Stimulated activated CD8-positive, alpha-beta memory T cell treated with anti-CD3 and anti-CD28 coated beads, Interleukin-15, amount 100 ng/mL, for 4 hours (primary cell): ENCODE measurements at regions not wholly inside any gene's neighbourhood (a gene's known extent, or its start where the extent isn't known, plus 50 kb on each side); places are given as distances from the start of the nearest gene placed in this dataset.
"Not testable (repeated sequence)": the region's sequence is repeated elsewhere in the genome, so short reads cannot be mapped to it uniquely, and the experiment has no call there.

Experiments used
- DNase-seq, 2 donors: peaks; one replicate each; pipeline ENCODE4 v3.0.0-alpha.2; 2020; ENCODE audit warnings: low read depth in 2 of 2

- DNase-seq = no peak
Observed at GRCh38 chr13:70792121-70792520, 683.9 kb upstream of the KLHL1 start.

DNA sequence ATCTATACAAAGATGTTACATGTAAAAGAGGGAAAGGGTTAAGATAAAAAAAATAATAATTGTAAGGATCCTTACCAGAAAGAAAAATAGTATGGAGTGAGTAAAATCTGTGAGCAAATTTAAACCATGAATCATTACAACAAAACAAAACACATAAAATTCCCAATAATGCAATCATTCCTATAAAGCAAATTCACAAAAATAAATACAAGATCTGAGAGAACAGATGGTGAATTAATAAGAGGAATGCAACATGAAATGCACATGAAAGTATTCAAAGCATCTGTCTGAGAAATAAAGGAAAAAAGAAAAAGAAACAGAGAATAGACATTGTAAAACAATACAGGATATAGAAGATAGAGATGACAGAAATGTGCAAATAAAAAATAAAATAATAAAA is 681.5 kb upstream of the KLHL1 start:
- DNase-seq = no peak

- no peak for DNase-seq
Observed at GRCh38 chr13:70788074-70788473, 679.8 kb upstream of the KLHL1 start.

- DNase-seq = no peak
Observed at GRCh38 chr13:70784207-70784989, 676.1 kb upstream of the KLHL1 start.

DNA sequence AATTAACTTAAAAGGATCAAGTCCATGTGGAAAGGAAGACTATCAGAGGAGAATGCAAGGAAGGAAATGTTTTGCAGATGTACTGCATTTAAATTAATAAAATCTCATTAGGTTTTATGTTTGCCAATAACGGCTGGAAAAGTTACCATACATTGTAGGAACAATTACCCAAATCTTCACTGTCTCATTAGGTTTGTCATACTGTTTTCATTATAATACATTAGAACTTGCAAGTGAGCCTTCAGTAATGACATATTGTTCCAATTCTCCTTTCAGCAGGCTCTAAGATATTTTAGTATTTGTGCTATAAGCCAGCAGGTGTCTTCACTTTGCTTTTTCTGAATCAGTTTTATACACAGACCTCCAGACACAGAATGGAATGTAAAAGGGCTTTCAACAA is 661.6 kb upstream of the KLHL1 start:
- DNase-seq = no peak

DNA sequence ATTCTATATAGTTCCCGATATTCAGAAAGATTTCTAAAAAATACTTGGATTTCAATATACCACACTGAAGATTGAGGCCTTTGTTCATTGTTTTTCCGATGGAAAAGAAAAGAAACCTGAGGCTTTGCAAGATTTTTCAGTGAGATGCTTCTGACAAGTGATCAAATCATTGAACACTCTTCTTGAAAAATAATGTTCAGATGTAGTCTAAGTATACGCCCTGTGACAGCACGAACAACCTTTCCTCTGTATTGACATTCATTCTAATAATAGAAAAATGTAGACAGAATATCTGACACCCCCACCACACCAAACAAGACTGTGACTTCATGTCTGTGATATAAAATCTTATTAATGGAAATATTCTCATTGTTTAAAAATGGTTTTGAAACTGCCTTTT is 650.7 kb upstream of the KLHL1 start:
- no peak for DNase-seq

GRCh38 chr13:70756088-70756487 is 647.8 kb upstream of the KLHL1 start:
- DNase-seq = no peak

- no peak for DNase-seq
Observed at GRCh38 chr13:70755456-70755855, 647.2 kb upstream of the KLHL1 start.

DNA sequence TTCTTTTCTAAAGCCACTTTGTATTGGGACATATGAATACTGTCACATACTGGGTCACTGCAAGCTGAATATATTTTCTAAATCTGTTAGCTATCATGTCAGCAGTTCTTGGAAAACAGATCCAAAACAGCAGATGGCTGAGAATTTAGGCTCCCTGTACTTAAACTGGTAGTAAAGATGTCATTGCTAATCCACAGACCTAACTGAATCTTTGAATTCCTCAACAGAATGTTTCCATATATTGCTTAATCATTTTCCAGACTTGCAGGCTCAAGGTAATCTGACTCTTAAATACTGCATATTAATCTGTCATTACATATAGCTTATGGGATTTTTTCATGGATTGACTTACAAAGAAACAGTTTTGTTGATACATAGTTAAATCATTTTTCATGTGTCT is 639.0 kb upstream of the KLHL1 start:
- no peak for DNase-seq

DNA sequence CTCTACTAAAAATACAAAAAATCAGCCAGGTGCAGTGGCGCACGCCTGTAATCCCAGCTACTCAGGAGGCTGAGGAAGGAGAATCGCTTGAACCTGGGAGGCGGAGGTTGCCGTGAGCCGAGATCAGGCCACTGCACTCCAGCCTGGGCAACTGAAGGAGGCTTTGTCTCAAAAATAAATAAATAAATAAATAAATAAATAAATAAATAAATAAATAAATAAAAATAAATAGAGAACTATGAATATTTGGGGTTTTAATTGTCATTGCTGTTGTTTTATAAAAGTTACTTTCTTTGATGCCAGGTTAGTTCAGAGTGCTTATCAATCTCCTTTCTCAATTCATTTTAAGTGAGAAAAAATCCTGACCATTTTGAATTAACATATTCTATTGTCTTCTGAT is 638.2 kb upstream of the KLHL1 start:
- not testable (repeated sequence) for DNase-seq

DNA sequence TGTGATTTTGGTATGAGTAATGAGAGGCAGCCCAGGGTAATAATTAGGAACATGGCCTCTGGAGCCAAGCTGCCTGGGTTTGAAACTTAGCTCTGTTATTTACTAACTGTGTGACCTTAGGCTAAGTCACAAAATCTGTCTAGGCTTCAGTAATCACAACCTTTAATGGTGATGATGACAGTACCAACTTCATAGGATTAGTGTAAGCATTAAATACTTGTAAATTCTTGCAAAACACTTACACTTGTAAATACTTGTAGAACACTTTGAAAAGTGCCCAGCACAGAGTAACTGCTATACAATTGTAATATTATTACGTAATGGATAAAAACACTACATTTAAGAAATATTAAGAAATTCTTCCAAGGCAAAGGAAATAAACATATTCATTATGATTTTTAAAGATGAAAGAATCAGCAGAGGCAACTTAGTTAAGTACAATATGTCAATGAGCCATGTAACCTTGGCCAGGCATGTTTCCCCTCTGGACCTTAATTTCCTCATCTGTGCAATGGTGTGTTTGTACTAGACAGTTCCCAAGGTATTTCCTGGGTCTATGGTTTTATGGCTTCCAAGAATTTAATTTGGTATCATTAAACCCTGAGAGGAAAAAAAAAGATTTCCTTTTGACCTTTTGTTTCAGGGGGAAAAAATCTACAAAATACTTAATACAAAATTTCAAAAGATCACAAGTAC is 628.5 kb upstream of the KLHL1 start:
- DNase-seq = no peak

DNA sequence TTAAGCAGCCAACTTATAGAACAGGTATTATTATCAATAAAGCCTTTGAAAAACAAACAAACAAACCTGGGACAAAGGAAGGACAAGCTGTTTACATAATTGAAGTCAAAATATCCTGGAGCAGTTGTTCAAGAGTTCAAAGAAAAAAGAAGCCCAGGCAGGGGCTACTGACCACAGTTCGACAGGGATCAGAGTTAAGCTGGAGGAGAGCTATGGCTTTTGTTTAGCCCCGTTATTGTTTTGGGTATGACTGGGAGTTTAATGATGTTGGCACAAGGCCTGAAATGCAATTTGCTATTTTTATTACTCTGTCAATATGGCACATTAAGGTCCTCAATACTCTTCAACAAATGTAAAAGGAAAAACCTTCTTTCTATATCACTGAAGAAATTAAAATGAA is 624.4 kb upstream of the KLHL1 start:
- DNase-seq = no peak

GRCh38 chr13:70729369-70729768 is 621.1 kb upstream of the KLHL1 start:
- no peak for DNase-seq

- no peak for DNase-seq
Observed at GRCh38 chr13:70723732-70724131, 615.5 kb upstream of the KLHL1 start.

DNA sequence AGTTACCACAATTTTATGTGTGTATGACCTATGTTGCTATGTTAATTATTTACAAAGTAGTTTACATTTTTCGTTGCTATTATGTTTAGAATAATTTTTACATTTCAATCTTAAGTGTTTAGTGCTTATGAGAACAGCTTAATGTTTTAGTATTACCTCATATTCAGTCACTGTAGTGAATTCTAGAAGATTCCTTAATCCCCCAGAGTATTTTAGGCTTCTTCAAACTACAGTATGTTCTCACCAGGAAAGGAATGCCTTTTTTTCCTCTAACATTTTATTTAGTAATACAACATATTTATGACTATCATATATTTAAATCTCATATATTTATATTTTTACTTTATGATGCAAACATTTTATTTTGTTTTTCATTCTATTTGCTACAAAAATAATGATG is 612.1 kb upstream of the KLHL1 start:
- no peak for DNase-seq

DNA sequence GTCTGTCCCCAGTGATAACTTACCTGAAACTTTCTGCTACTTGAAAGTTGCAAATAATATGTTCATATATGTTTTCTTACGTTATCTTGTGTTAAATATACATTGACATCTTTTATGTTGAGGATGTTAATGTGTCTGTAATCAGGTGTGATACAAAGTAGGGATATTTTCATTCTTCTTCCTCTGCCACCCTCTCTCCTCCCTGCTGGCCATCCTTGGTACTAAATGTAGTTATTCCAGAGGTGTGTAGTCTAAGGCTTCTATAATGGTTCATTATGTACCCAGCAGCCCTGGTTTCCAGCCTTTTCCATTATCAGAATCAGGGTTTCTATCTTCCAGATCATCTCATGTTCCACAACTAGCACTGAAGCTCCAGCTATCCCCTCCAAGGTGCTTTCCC is 606.7 kb upstream of the KLHL1 start:
- no peak for DNase-seq

DNA sequence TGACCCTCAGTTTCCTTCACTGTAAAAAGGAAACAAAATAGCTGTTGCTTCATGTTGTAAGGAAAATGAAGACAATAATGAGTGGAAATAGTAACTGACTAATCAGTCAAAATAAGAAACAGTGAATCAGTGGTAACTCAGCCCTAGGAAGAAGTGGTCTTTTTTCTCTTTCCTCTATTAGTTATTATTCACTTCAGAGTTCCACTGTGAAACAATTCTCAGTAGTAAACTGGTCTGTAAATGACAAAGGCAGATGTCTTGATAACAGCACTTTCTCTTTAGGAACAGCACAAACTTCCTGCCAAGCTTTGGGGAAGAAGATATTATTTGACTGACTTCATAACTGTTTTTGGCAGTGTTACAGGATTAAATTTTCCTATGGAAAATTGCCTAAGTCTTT is 600.5 kb upstream of the KLHL1 start:
- no peak for DNase-seq

- no peak for DNase-seq
Observed at GRCh38 chr13:70703755-70704154, 595.5 kb upstream of the KLHL1 start.

- DNase-seq = no peak
Observed at GRCh38 chr13:70694996-70695715, 586.9 kb upstream of the KLHL1 start.

DNA sequence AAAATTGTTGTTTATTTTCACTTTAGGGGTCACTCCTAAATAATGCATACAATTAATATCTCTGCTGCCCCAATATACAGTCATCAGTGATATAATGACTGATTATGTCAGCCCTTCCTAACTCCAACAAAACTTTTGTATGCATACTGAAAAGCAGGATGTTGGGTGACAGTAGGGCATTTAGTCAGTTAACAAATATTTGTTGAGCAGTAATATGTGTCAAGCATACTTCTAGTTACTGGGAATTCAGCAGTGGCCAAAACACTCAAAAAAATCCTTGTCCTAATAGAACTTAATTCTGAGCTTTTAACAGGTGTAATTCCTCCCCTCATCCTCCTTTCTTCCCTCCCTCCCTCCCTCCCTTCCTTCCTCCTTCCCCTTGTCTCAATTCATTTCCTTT is 560.7 kb upstream of the KLHL1 start:
- DNase-seq = no peak

DNA sequence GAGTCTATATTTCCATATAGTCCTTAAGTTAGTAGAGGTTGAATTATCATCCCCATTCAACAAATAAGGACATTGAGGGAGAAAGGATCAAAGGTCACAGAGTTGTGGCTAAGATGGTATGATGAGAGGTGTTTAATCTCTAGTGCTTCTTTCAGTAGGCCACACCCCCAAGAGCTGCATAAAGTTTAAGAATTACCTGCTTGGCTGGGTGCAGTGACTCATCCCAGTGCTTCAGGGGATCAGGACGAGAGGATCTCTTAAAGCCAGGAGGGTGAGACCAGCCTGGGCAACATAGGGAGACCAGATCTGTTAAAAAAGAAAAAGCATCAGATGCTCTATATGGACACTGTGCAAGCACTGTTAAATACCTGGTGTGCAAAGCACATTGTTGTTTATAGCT is 560.0 kb upstream of the KLHL1 start:
- DNase-seq = no peak

GRCh38 chr13:70666883-70667556 is 558.8 kb upstream of the KLHL1 start:
- no peak for DNase-seq
